ENCODE measurements at regions not wholly inside any gene's neighbourhood (a gene's known extent, or its start where the extent isn't known, plus 50 kb on each side); places are given as distances from the start of the nearest gene placed in this dataset.

DNA sequence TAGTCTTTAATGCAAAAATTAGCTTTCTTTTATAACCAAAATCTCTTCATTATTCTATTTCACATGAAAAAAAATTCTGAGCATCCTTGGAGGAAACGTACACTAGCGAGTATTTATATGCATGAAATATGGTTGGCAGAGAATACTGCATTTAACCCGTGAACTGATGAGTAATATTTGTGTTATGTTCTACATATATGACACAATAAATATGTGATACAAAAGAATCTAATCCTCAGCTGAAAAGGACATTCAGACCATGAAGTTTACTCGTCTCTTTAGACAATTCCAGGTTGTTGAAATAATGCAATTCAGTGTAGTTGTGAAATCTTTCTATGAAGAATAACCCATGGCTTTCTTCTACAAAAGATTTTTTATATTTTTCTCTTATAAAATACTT, 524.8 kb upstream of the MAN1A1 start:
- no peak overlapping the region for H3K27ac ChIP-seq

DNA sequence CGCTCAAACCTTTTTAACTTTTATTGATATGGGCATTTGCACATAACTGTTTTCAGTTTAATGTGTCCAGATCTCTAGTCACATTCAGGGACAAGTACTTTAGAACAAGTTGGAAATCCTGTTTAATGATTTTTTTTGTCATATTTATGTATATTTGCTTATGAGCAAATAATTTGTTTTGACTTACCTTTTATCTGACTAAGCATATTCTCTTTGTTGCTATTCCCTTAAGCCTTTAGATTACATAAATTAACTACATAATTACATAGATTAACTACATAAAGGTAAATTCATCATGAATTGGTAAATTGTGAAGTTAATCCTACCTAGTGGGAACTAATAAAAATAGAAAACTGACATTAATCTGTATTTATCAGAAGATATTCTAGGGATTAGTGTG, 523.5 kb upstream of the MAN1A1 start:
- no peak overlapping the region for H3K27ac ChIP-seq
- TF ChIP-seq, protein P1, sequence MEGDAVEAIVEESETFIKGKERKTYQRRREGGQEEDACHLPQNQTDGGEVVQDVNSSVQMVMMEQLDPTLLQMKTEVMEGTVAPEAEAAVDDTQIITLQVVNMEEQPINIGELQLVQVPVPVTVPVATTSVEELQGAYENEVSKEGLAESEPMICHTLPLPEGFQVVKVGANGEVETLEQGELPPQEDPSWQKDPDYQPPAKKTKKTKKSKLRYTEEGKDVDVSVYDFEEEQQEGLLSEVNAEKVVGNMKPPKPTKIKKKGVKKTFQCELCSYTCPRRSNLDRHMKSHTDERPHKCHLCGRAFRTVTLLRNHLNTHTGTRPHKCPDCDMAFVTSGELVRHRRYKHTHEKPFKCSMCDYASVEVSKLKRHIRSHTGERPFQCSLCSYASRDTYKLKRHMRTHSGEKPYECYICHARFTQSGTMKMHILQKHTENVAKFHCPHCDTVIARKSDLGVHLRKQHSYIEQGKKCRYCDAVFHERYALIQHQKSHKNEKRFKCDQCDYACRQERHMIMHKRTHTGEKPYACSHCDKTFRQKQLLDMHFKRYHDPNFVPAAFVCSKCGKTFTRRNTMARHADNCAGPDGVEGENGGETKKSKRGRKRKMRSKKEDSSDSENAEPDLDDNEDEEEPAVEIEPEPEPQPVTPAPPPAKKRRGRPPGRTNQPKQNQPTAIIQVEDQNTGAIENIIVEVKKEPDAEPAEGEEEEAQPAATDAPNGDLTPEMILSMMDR (conservative IDR thresholded peaks at IDR 0.05) = no peak
- TF ChIP-seq ZFX (IDR thresholded peaks at IDR 0.05) = no peak

More for the DNA sequence above, 524.8 kb upstream of the MAN1A1 start:
- TF ChIP-seq, protein P1 (conservative IDR thresholded peaks at IDR 0.05) = no peak
- TF ChIP-seq ZFX (IDR thresholded peaks at IDR 0.05) = no peak

DNA sequence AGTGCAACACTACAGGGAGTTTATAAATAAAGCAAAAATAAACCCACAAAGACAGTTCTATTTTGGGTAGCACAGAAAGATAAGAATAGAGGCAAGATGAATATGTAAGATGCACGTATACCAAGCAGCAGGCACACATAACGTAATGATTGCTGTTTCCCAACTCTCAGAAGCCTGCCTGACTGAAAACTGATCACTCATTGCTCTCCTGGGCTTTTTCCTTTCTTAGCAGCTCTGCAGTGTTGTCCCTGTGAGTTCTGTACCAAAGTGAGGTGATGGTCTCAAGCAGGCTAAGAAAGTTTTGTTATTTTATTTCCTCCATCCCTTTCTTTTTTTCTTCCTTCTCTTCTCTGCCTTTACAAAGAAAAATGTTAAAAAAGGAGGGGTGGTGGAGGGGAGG, 522.0 kb upstream of the MAN1A1 start:
- no peak for TF ChIP-seq ZFX (IDR thresholded peaks at IDR 0.05)
- TF ChIP-seq, protein P1 (conservative IDR thresholded peaks at IDR 0.05) = no peak
- no peak overlapping the region for H3K27ac ChIP-seq

- H3K27ac ChIP-seq = no peak overlapping the region
- no peak for TF ChIP-seq ZFX (IDR thresholded peaks at IDR 0.05)
- TF ChIP-seq, protein P1 (conservative IDR thresholded peaks at IDR 0.05) = no peak
Measured at GRCh38 chr6:119865466-119866350, 516.1 kb upstream of the MAN1A1 start.

DNA sequence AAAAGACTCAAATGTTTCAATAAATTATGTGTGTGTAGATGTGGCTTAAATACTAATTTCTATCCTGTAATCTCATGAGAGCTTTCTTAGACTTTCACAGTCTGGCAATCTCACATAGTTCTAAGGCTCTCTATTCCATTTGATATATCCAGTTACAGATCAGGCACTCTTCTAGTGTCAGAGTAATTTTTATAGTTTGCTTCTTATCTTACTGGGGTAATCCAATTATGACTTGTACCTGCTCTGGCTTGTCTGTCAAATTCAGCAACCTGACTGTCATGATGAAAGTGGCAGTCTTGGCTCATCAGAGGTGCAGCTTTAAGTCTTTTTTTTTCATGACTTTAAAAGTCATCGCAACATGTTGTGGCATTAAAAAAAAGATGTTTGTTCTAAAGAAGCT, 513.2 kb upstream of the MAN1A1 start:
- H3K27ac ChIP-seq = no peak overlapping the region
- TF ChIP-seq, protein P1 (conservative IDR thresholded peaks at IDR 0.05) = no peak
- TF ChIP-seq ZFX (IDR thresholded peaks at IDR 0.05) = no peak

- no peak for TF ChIP-seq ZFX (IDR thresholded peaks at IDR 0.05)
- TF ChIP-seq, protein P1 (conservative IDR thresholded peaks at IDR 0.05) = no peak
- no peak overlapping the region for H3K27ac ChIP-seq
Measured at GRCh38 chr6:119858901-119859300, 509.3 kb upstream of the MAN1A1 start.

DNA sequence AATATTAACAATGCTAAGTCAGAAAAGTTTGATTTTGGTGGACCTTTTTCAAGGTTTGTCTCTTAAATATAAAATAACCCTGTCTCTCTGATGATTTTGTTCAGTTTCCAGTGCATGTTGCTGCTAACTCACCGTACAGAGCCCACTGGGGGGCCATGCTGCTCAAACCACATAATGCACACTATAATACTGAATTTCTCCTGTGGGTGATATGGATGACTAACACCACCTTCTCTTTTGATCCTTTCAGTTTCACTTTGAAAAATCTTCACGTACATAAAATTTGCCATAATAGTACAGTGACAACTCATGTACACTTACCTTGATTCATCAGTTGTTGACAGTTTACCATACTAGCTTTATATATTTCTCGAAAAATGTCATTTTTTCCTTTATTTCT, 506.6 kb upstream of the MAN1A1 start:
- H3K27ac ChIP-seq = no peak overlapping the region
- TF ChIP-seq, protein P1 (conservative IDR thresholded peaks at IDR 0.05) = no peak
- no peak for TF ChIP-seq ZFX (IDR thresholded peaks at IDR 0.05)

Measured in C4-2B (cell line).